ENCODE measurements at regions not wholly inside any gene's neighbourhood (a gene's known extent, or its start where the extent isn't known, plus 50 kb on each side); places are given as distances from the start of the nearest gene placed in this dataset.

- ATAC-seq, result no peak
- CTCF ChIA-PET (ENCODE audit: low intra/inter-chr PET ratio, low total read pairs), result no interaction called here
Measured at GRCh38 chr4:18917689-18918088, 896.1 kb upstream of the LCORL start.

More at GRCh38 chr4:18917689-18918088, 896.1 kb upstream of the LCORL start:
- Histone ChIP-seq H3K79me2 (ENCODE audit: insufficient read depth, low read length) (no peaks in the 10 kb centered on the region), H3K36me3 (replicated peaks in 1 of 2; ENCODE audit: control insufficient read depth in 1 of 2, insufficient read depth in 2 of 2, low read length in 2 of 2) (no peaks in the 10 kb centered on the region), H3K27ac (ENCODE audit: extremely low read length, insufficient read depth, low read length) (no peak overlapping the region), H3K9me3 (ENCODE audit: low read length) (peaks cover 93% of the 10 kb centered on the region), H3K4me3 (replicated peaks in 1 of 3; ENCODE audit: insufficient read depth in 1 of 3, low read depth in 2 of 3, low read length in 3 of 3) (no peak overlapping the region), H4K20me1 (ENCODE audit: insufficient read depth, low read length) (no peaks in the 10 kb centered on the region), H3K27me3 (ENCODE audit: control insufficient read depth in 1 of 2, insufficient read depth in 2 of 2, low read length in 2 of 2) (no peaks in the 10 kb centered on the region), H2AFZ (ENCODE audit: low read length) (no peak overlapping the region), H3K4me2 (ENCODE audit: low read depth, low read length) (no peak overlapping the region), H3K4me1 (ENCODE audit: insufficient read depth, low read length) (no peaks in the 10 kb centered on the region), H3K9ac (ENCODE audit: insufficient read depth, low read depth, low read length) (no peak overlapping the region)
- intact Hi-C loops (cut with micrococcal nuclease; ENCODE audit: unreplicated experiment), result no loop called here
- FAIRE-seq (no peak), DNase-seq (ENCODE audit: low spot score) (no peak)
- in situ Hi-C loops (cut with HindIII; ENCODE audit: extremely low pct_ligation_motif_present, low pct_unique_long_range_greater_than_20kb), result no loop called here
- TF ChIP-seq RBM39 (IDR thresholded peaks at IDR 0.05; ENCODE audit: low read depth, low read length, poor library complexity, severe bottlenecking) (no peak), FOSL1 (CRISPR knock-in tag; IDR thresholded peaks at IDR 0.05; ENCODE audit: borderline replicate concordance) (no peak), PAF1 (CRISPR knock-in tag; IDR thresholded peaks at IDR 0.05) (no peak), KDM6A (CRISPR knock-in tag; IDR thresholded peaks at IDR 0.05; ENCODE audit: low read depth) (no peak), TBX2 (CRISPR knock-in tag; IDR thresholded peaks at IDR 0.05; ENCODE audit: borderline replicate concordance) (no peak), ZNF672 (CRISPR knock-in tag; IDR thresholded peaks at IDR 0.05) (no peak), ZNF580 (CRISPR knock-in tag; IDR thresholded peaks at IDR 0.05; ENCODE audit: borderline replicate concordance, low read depth) (no peak), MYPOP (CRISPR knock-in tag; IDR thresholded peaks at IDR 0.05) (no peak), ZNF143 (CRISPR knock-in tag; IDR thresholded peaks at IDR 0.05) (no peak), NFE2L1 (CRISPR knock-in tag; IDR thresholded peaks at IDR 0.05; ENCODE audit: borderline replicate concordance) (no peak), FOXC1 (CRISPR knock-in tag; IDR thresholded peaks at IDR 0.05; ENCODE audit: borderline replicate concordance) (no peak), HINFP (CRISPR knock-in tag; IDR thresholded peaks at IDR 0.05; ENCODE audit: low read depth) (no peak), ZNF704 (CRISPR knock-in tag; IDR thresholded peaks at IDR 0.05; ENCODE audit: borderline replicate concordance) (no peak), ZNF572 (CRISPR knock-in tag; IDR thresholded peaks at IDR 0.05) (no peak), DNMT1 (CRISPR knock-in tag; IDR thresholded peaks at IDR 0.05) (no peak), ZNF619 (CRISPR knock-in tag; IDR thresholded peaks at IDR 0.05) (no peak), ZNF552 (CRISPR knock-in tag; IDR thresholded peaks at IDR 0.05; ENCODE audit: borderline replicate concordance) (no peak), ZNF446 (CRISPR knock-in tag; IDR thresholded peaks at IDR 0.05) (no peak), HOXD1 (CRISPR knock-in tag; IDR thresholded peaks at IDR 0.05) (no peak)
- POLR2A ChIA-PET, result no interaction called here
- BruUV-seq (replicated peaks), result no TSS peak

Data from HepG2 (cell line).